SJCRH30 (cell line): ENCODE measurements at regions not wholly inside any gene's neighbourhood (a gene's known extent, or its start where the extent isn't known, plus 50 kb on each side); places are given as distances from the start of the nearest gene placed in this dataset.

ENCODE experiments used
- DNase-seq, 2 experiments: peaks; one replicate each; pipeline ENCODE4 v3.0.0-alpha.2; 2015 to 2020
- H3K27ac ChIP-seq: fragments of 250-450 bp; sonication (Bioruptor Pico); 2 replicates; pipeline ENCODE4 v1.5.1; 2020; ENCODE audit warnings: mild to moderate bottlenecking, moderate library complexity
- H3K27me3 ChIP-seq: fragments of 250-450 bp; sonication (Bioruptor Pico); 2 replicates; pipeline ENCODE4 v1.5.1; 2020; ENCODE audit warnings: mild to moderate bottlenecking, moderate library complexity
- H3K36me3 ChIP-seq: fragments of 250-450 bp; sonication (Bioruptor Pico); 2 replicates; pipeline ENCODE4 v1.5.1; 2020; ENCODE audit warnings: mild to moderate bottlenecking, moderate library complexity
- H3K4me1 ChIP-seq: fragments of 250-450 bp; sonication (Bioruptor Pico); 2 replicates; pipeline ENCODE4 v1.5.1; 2020; ENCODE audit warnings: mild to moderate bottlenecking, moderate library complexity
- H3K4me3 ChIP-seq: fragments of 250-450 bp; sonication (Bioruptor Pico); 2 replicates; pipeline ENCODE4 v1.5.1; 2020; ENCODE audit warnings: mild to moderate bottlenecking, moderate library complexity
- H3K9me3 ChIP-seq: fragments of 250-450 bp; sonication (Bioruptor Pico); replicated peaks from 2 replicates; pipeline ENCODE4 v1.5.1; 2020; ENCODE audit warnings: mild to moderate bottlenecking, moderate library complexity

- H3K27me3 ChIP-seq: no peaks in the 10 kb centered on the region
- H3K36me3 ChIP-seq: no peaks in the 10 kb centered on the region
- no peaks in the 10 kb centered on the region for H3K9me3 ChIP-seq
- H3K4me3 ChIP-seq: no peak overlapping the region
- DNase-seq: no peak
- H3K27ac ChIP-seq: no peak overlapping the region
- H3K4me1 ChIP-seq: no peaks in the 10 kb centered on the region
Observed at GRCh38 chr16:62907562-62907961, 871.3 kb upstream of the CDH8 start.

- DNase-seq: no peak
Observed at GRCh38 chr16:62903961-62904502, 867.8 kb upstream of the CDH8 start.

GRCh38 chr16:62899737-62900136 is 863.5 kb upstream of the CDH8 start:
- Histone ChIP-seq H3K4me1 (no peaks in the 10 kb centered on the region), H3K27me3 (no peaks in the 10 kb centered on the region), H3K9me3 (no peaks in the 10 kb centered on the region), H3K27ac (no peak overlapping the region), H3K4me3 (no peak overlapping the region), H3K36me3 (no peaks in the 10 kb centered on the region)
- no peak for DNase-seq

More at GRCh38 chr16:62903961-62904502, 867.8 kb upstream of the CDH8 start:
- Histone ChIP-seq H3K36me3 (no peaks in the 10 kb centered on the region), H3K9me3 (no peaks in the 10 kb centered on the region), H3K27ac (no peak overlapping the region), H3K4me1 (no peaks in the 10 kb centered on the region), H3K27me3 (no peaks in the 10 kb centered on the region), H3K4me3 (no peak overlapping the region)

GRCh38 chr16:62889097-62889496 is 852.9 kb upstream of the CDH8 start:
- Histone ChIP-seq H3K27me3 (no peaks in the 10 kb centered on the region), H3K9me3 (no peaks in the 10 kb centered on the region), H3K4me3 (no peak overlapping the region), H3K36me3 (no peaks in the 10 kb centered on the region), H3K4me1 (no peaks in the 10 kb centered on the region), H3K27ac (no peak overlapping the region)
- DNase-seq: no peak

GRCh38 chr16:62883509-62883908 is 847.3 kb upstream of the CDH8 start:
- H3K9me3 ChIP-seq: no peaks in the 10 kb centered on the region
- H3K36me3 ChIP-seq: no peaks in the 10 kb centered on the region
- H3K27ac ChIP-seq: no peak overlapping the region
- DNase-seq: no peak
- no peaks in the 10 kb centered on the region for H3K27me3 ChIP-seq
- no peaks in the 10 kb centered on the region for H3K4me1 ChIP-seq
- no peak overlapping the region for H3K4me3 ChIP-seq

GRCh38 chr16:62882552-62883221 is 846.4 kb upstream of the CDH8 start:
- DNase-seq: no peak
- H3K27ac ChIP-seq: no peak overlapping the region
- H3K27me3 ChIP-seq: no peaks in the 10 kb centered on the region
- H3K4me3 ChIP-seq: no peak overlapping the region
- H3K36me3 ChIP-seq: no peaks in the 10 kb centered on the region
- H3K9me3 ChIP-seq: no peaks in the 10 kb centered on the region
- H3K4me1 ChIP-seq: no peaks in the 10 kb centered on the region

- Histone ChIP-seq H3K27me3 (no peaks in the 10 kb centered on the region), H3K36me3 (no peaks in the 10 kb centered on the region), H3K9me3 (no peaks in the 10 kb centered on the region), H3K27ac (no peak overlapping the region), H3K4me3 (no peak overlapping the region), H3K4me1 (no peaks in the 10 kb centered on the region)
- no peak for DNase-seq
Observed at GRCh38 chr16:62876133-62876532, 839.9 kb upstream of the CDH8 start.

GRCh38 chr16:62872339-62872738 is 836.1 kb upstream of the CDH8 start:
- Histone ChIP-seq H3K27me3 (0 out of 2 replicates have a peak, but pooled peaks cover 3% of the 10 kb centered on the region), H3K27ac (no peak overlapping the region), H3K4me3 (no peak overlapping the region), H3K36me3 (no peaks in the 10 kb centered on the region), H3K9me3 (no peaks in the 10 kb centered on the region), H3K4me1 (no peaks in the 10 kb centered on the region)
- no peak for DNase-seq

- Histone ChIP-seq H3K36me3 (no peaks in the 10 kb centered on the region), H3K4me1 (no peaks in the 10 kb centered on the region), H3K9me3 (no peaks in the 10 kb centered on the region), H3K27ac (no peak overlapping the region), H3K27me3 (0 out of 2 replicates have a peak, but pooled peaks cover 3% of the 10 kb centered on the region), H3K4me3 (no peak overlapping the region)
- DNase-seq: no peak
Observed at GRCh38 chr16:62870554-62870953, 834.3 kb upstream of the CDH8 start.

GRCh38 chr16:62869837-62870236 is 833.6 kb upstream of the CDH8 start:
- no peaks in the 10 kb centered on the region for H3K36me3 ChIP-seq

GRCh38 chr16:62863139-62863538 is 826.9 kb upstream of the CDH8 start:
- DNase-seq: no peak
- Histone ChIP-seq H3K4me1 (no peaks in the 10 kb centered on the region), H3K4me3 (no peak overlapping the region), H3K9me3 (no peaks in the 10 kb centered on the region), H3K27me3 (peaks cover 10% of the 10 kb centered on the region; the same call in 1 of the 2 replicates), H3K36me3 (no peaks in the 10 kb centered on the region), H3K27ac (no peak overlapping the region)

More at GRCh38 chr16:62869837-62870236, 833.6 kb upstream of the CDH8 start:
- Histone ChIP-seq H3K4me3 (no peak overlapping the region), H3K4me1 (no peaks in the 10 kb centered on the region), H3K9me3 (no peaks in the 10 kb centered on the region), H3K27me3 (0 out of 2 replicates have a peak, but pooled peaks cover 3% of the 10 kb centered on the region), H3K27ac (no peak overlapping the region)
- no peak for DNase-seq

- Histone ChIP-seq H3K27me3 (no peaks in the 10 kb centered on the region), H3K9me3 (no peaks in the 10 kb centered on the region), H3K27ac (no peak overlapping the region), H3K36me3 (no peaks in the 10 kb centered on the region), H3K4me1 (no peaks in the 10 kb centered on the region), H3K4me3 (no peak overlapping the region)
- DNase-seq: no peak
Observed at GRCh38 chr16:62853887-62854286, 817.6 kb upstream of the CDH8 start.

GRCh38 chr16:62846399-62847057 is 810.3 kb upstream of the CDH8 start:
- Histone ChIP-seq H3K4me1 (no peaks in the 10 kb centered on the region), H3K4me3 (no peak overlapping the region), H3K9me3 (no peaks in the 10 kb centered on the region), H3K27me3 (no peaks in the 10 kb centered on the region), H3K27ac (no peak overlapping the region), H3K36me3 (no peaks in the 10 kb centered on the region)
- DNase-seq: no peak

- no peaks in the 10 kb centered on the region for H3K4me1 ChIP-seq
- DNase-seq: no peak
- no peak overlapping the region for H3K4me3 ChIP-seq
- H3K36me3 ChIP-seq: no peaks in the 10 kb centered on the region
- H3K9me3 ChIP-seq: 0 out of 2 replicates have a peak, but pooled peaks cover 2% of the 10 kb centered on the region
- H3K27me3 ChIP-seq: no peaks in the 10 kb centered on the region
- H3K27ac ChIP-seq: no peak overlapping the region
Observed at GRCh38 chr16:62832214-62832613, 796.0 kb upstream of the CDH8 start.

- no peaks in the 10 kb centered on the region for H3K27me3 ChIP-seq
- no peak overlapping the region for H3K4me3 ChIP-seq
- 0 out of 2 replicates have a peak, but pooled peaks cover 2% of the 10 kb centered on the region for H3K9me3 ChIP-seq
- H3K36me3 ChIP-seq: no peaks in the 10 kb centered on the region
- H3K27ac ChIP-seq: no peak overlapping the region
- H3K4me1 ChIP-seq: no peaks in the 10 kb centered on the region
- DNase-seq: peak in 1 of 2 experiments; percentile 3
Observed at GRCh38 chr16:62831235-62831850, 795.1 kb upstream of the CDH8 start.
